ENCODE measurements at regions not wholly inside any gene's neighbourhood (a gene's known extent, or its start where the extent isn't known, plus 50 kb on each side); places are given as distances from the start of the nearest gene placed in this dataset.

- Histone ChIP-seq H3K27me3 (ENCODE audit: control insufficient read depth in 4 of 4, insufficient read depth in 4 of 4, low read length in 3 of 4) (no peaks in the 10 kb centered on the region), H3K4me1 (ENCODE audit: control insufficient read depth in 4 of 4, insufficient read depth in 4 of 4, low read length in 3 of 4) (no peaks in the 10 kb centered on the region), H3K9ac (ENCODE audit: low read depth in 1 of 2, low read length in 2 of 2) (no peak overlapping the region), H3K27ac (ENCODE audit: low read depth in 1 of 2, low read length in 2 of 2) (no peak overlapping the region), H3K36me3 (ENCODE audit: control insufficient read depth in 4 of 4, insufficient read depth in 3 of 4, low read depth in 1 of 4, low read length in 3 of 4) (no peaks in the 10 kb centered on the region), H3K9me3 (ENCODE audit: control insufficient read depth in 4 of 4, low read length in 3 of 4) (no peaks in the 10 kb centered on the region), H3K4me3 (ENCODE audit: low read depth in 1 of 3, low read length in 3 of 3) (no peak overlapping the region)
- no peak for DNase-seq (ENCODE audit: low spot score)
- TF ChIP-seq HNF4A (conservative IDR thresholded peaks at IDR 0.05) (no peak), NR2F2 (IDR thresholded peaks at IDR 0.05) (no peak), SP1 (IDR thresholded peaks at IDR 0.05) (no peak), GABPA (IDR thresholded peaks at IDR 0.05 in 1 of 2, conservative IDR thresholded peaks at IDR 0.05 in 1 of 2) (no peak), FOXA2 (IDR thresholded peaks at IDR 0.05) (no peak), CTCF (IDR thresholded peaks at IDR 0.05; ENCODE audit: low read depth, low read length, missing input control) (no peak), FOXA1 (IDR thresholded peaks at IDR 0.05) (no peak), JUND (IDR thresholded peaks at IDR 0.05) (no peak), HNF4G (IDR thresholded peaks at IDR 0.05) (no peak), EGR1 (IDR thresholded peaks at IDR 0.05; ENCODE audit: low read depth in 2 of 2) (no peak), RXRA (IDR thresholded peaks at IDR 0.05) (no peak)
- TF ChIP-seq, protein P1, sequence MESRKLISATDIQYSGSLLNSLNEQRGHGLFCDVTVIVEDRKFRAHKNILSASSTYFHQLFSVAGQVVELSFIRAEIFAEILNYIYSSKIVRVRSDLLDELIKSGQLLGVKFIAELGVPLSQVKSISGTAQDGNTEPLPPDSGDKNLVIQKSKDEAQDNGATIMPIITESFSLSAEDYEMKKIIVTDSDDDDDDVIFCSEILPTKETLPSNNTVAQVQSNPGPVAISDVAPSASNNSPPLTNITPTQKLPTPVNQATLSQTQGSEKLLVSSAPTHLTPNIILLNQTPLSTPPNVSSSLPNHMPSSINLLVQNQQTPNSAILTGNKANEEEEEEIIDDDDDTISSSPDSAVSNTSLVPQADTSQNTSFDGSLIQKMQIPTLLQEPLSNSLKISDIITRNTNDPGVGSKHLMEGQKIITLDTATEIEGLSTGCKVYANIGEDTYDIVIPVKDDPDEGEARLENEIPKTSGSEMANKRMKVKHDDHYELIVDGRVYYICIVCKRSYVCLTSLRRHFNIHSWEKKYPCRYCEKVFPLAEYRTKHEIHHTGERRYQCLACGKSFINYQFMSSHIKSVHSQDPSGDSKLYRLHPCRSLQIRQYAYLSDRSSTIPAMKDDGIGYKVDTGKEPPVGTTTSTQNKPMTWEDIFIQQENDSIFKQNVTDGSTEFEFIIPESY (IDR thresholded peaks at IDR 0.05), result no peak
These were observed 65.6 kb downstream of the IFI44 start for GRCh38 chr1:78715181-78715661.

GRCh38 chr1:78716186-78716585 lies 66.6 kb downstream of the IFI44 start:
- H3K9ac ChIP-seq (ENCODE audit: low read depth in 1 of 2, low read length in 2 of 2), result no peak overlapping the region
- no peaks in the 10 kb centered on the region for H3K9me3 ChIP-seq (ENCODE audit: control insufficient read depth in 4 of 4, low read length in 3 of 4)
- H3K27me3 ChIP-seq (ENCODE audit: control insufficient read depth in 4 of 4, insufficient read depth in 4 of 4, low read length in 3 of 4), result no peaks in the 10 kb centered on the region
- TF ChIP-seq HNF4G (IDR thresholded peaks at IDR 0.05), result no peak
- no peak for TF ChIP-seq FOXA1 (IDR thresholded peaks at IDR 0.05)
- TF ChIP-seq, protein P1 (IDR thresholded peaks at IDR 0.05), result no peak
- TF ChIP-seq RAD21 (IDR thresholded peaks at IDR 0.05), result no peak
- TF ChIP-seq EGR1 (IDR thresholded peaks at IDR 0.05; ENCODE audit: low read depth in 2 of 2), result no peak
- TF ChIP-seq, protein P2, sequence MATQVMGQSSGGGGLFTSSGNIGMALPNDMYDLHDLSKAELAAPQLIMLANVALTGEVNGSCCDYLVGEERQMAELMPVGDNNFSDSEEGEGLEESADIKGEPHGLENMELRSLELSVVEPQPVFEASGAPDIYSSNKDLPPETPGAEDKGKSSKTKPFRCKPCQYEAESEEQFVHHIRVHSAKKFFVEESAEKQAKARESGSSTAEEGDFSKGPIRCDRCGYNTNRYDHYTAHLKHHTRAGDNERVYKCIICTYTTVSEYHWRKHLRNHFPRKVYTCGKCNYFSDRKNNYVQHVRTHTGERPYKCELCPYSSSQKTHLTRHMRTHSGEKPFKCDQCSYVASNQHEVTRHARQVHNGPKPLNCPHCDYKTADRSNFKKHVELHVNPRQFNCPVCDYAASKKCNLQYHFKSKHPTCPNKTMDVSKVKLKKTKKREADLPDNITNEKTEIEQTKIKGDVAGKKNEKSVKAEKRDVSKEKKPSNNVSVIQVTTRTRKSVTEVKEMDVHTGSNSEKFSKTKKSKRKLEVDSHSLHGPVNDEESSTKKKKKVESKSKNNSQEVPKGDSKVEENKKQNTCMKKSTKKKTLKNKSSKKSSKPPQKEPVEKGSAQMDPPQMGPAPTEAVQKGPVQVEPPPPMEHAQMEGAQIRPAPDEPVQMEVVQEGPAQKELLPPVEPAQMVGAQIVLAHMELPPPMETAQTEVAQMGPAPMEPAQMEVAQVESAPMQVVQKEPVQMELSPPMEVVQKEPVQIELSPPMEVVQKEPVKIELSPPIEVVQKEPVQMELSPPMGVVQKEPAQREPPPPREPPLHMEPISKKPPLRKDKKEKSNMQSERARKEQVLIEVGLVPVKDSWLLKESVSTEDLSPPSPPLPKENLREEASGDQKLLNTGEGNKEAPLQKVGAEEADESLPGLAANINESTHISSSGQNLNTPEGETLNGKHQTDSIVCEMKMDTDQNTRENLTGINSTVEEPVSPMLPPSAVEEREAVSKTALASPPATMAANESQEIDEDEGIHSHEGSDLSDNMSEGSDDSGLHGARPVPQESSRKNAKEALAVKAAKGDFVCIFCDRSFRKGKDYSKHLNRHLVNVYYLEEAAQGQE (IDR thresholded peaks at IDR 0.05), result no peak
- no peak for TF ChIP-seq TAF1 (conservative IDR thresholded peaks at IDR 0.05)
- TF ChIP-seq HNF4A (conservative IDR thresholded peaks at IDR 0.05), result no peak
- no peak overlapping the region for H3K27ac ChIP-seq (ENCODE audit: low read depth in 1 of 2, low read length in 2 of 2)
- DNase-seq (ENCODE audit: low spot score), result no peak
- no peak overlapping the region for H3K4me3 ChIP-seq (ENCODE audit: low read depth in 1 of 3, low read length in 3 of 3)
- H3K4me1 ChIP-seq (ENCODE audit: control insufficient read depth in 4 of 4, insufficient read depth in 4 of 4, low read length in 3 of 4), result no peaks in the 10 kb centered on the region
- no peaks in the 10 kb centered on the region for H3K36me3 ChIP-seq (ENCODE audit: control insufficient read depth in 4 of 4, insufficient read depth in 3 of 4, low read depth in 1 of 4, low read length in 3 of 4)
